Peyer's patch (tissue), 4 donors: ENCODE measurements at regions not wholly inside any gene's neighbourhood (a gene's known extent, or its start where the extent isn't known, plus 50 kb on each side); places are given as distances from the start of the nearest gene placed in this dataset.

ENCODE experiments used
- CTCF ChIP-seq, 6 experiments: fragments of 450-650 bp in 4 of 6; fragments of 200-600 bp in 2 of 6; sonication (generic) in 1 of 6; IDR thresholded peaks; one replicate each; pipeline ENCODE4 v1.5.1; 2017 to 2019; ENCODE audit warnings: antibody characterized with exemption in 6 of 6, mild to moderate bottlenecking in 3 of 6, moderate library complexity in 1 of 6
- POLR2A ChIP-seq, 2 donors: fragments of 450-650 bp; IDR thresholded peaks; one replicate each; pipeline ENCODE4 v1.5.1; 2017; ENCODE audit warnings: antibody characterized with exemption in 2 of 2, mild to moderate bottlenecking in 2 of 2, moderate library complexity in 2 of 2

- TF ChIP-seq CTCF (IDR thresholded peaks at IDR 0.05) (no peak), POLR2A (IDR thresholded peaks at IDR 0.05) (no peak)
Measured at GRCh38 chr15:69552057-69552815, 99.6 kb downstream of the RPLP1 start.
